ENCODE measurements at regions not wholly inside any gene's neighbourhood (a gene's known extent, or its start where the extent isn't known, plus 50 kb on each side); places are given as distances from the start of the nearest gene placed in this dataset.
A peak's percentile ranks its signal among the peaks of the same experiment; 100 is the strongest.

GRCh38 chr11:28619846-28620540, 511.8 kb downstream of the METTL15 start:
- DNase-seq (ENCODE audit: low spot score) = no peak

- DNase-seq (ENCODE audit: low spot score) = no peak
Measured at GRCh38 chr11:28618416-28618815, 510.2 kb downstream of the METTL15 start.

- DNase-seq (ENCODE audit: low spot score) = no peak
Measured at GRCh38 chr11:28616160-28616965, 508.2 kb downstream of the METTL15 start.

GRCh38 chr11:28615542-28615941, 507.4 kb downstream of the METTL15 start:
- DNase-seq (ENCODE audit: low spot score) = no peak

- peak; percentile 17 for DNase-seq (ENCODE audit: low spot score)
Measured at GRCh38 chr11:28606930-28607329, 498.7 kb downstream of the METTL15 start.

- DNase-seq (ENCODE audit: low spot score) = no peak
Measured at GRCh38 chr11:28599656-28600055, 491.5 kb downstream of the METTL15 start.

GRCh38 chr11:28598531-28598930, 490.3 kb downstream of the METTL15 start:
- no peak for DNase-seq (ENCODE audit: low spot score)

GRCh38 chr11:28596816-28597215, 488.6 kb downstream of the METTL15 start:
- DNase-seq (ENCODE audit: low spot score) = no peak

- no peak for DNase-seq (ENCODE audit: low spot score)
Measured at GRCh38 chr11:28592141-28592540, 484.0 kb downstream of the METTL15 start.

- DNase-seq (ENCODE audit: low spot score) = no peak
Measured at GRCh38 chr11:28584992-28585391, 476.8 kb downstream of the METTL15 start.

GRCh38 chr11:28582506-28582905, 474.3 kb downstream of the METTL15 start:
- peak; percentile 15 for DNase-seq (ENCODE audit: low spot score)

- no peak for DNase-seq (ENCODE audit: low spot score)
Measured at GRCh38 chr11:28581286-28582242, 473.4 kb downstream of the METTL15 start.

- no peak for DNase-seq (ENCODE audit: low spot score)
Measured at GRCh38 chr11:28571371-28571770, 463.2 kb downstream of the METTL15 start.

- no peak for DNase-seq (ENCODE audit: low spot score)
Measured at GRCh38 chr11:28569106-28569505, 460.9 kb downstream of the METTL15 start.

GRCh38 chr11:28566339-28567089, 458.3 kb downstream of the METTL15 start:
- peak; percentile 38 for DNase-seq (ENCODE audit: low spot score)

GRCh38 chr11:28559492-28559891, 451.3 kb downstream of the METTL15 start:
- DNase-seq (ENCODE audit: low spot score) = no peak

- no peak for DNase-seq (ENCODE audit: low spot score)
Measured at GRCh38 chr11:28547321-28547741, 439.1 kb downstream of the METTL15 start.

GRCh38 chr11:28545536-28545935, 437.3 kb downstream of the METTL15 start:
- no peak for DNase-seq (ENCODE audit: low spot score)

GRCh38 chr11:28542561-28542960, 434.4 kb downstream of the METTL15 start:
- no peak for DNase-seq (ENCODE audit: low spot score)

GRCh38 chr11:28539239-28540030, 431.2 kb downstream of the METTL15 start:
- DNase-seq (ENCODE audit: low spot score) = no peak

Data from SK-N-DZ (cell line).